ENCODE measurements at regions not wholly inside any gene's neighbourhood (a gene's known extent, or its start where the extent isn't known, plus 50 kb on each side); places are given as distances from the start of the nearest gene placed in this dataset.

- H3K4me3 ChIP-seq (ENCODE audit: low read depth, low read length) = no peak overlapping the region
- no peak overlapping the region for H3K27ac ChIP-seq
- TF ChIP-seq CTCF (IDR thresholded peaks at IDR 0.05; ENCODE audit: low read depth, low read length, missing control alignments) = no peak
- DNase-seq = peak; percentile 14
- no peaks in the 10 kb centered on the region for H3K27me3 ChIP-seq (replicated peaks)
- no peaks in the 10 kb centered on the region for H3K36me3 ChIP-seq (replicated peaks)
- in situ Hi-C loops (cut with HindIII; ENCODE audit: low pct_ligation_motif_present, low sequenced_read_pairs) = no loop called here
Measured at GRCh38 chr13:103948426-103948825, 882.2 kb upstream of the SLC10A2 start.

- Histone ChIP-seq H3K27ac (no peak overlapping the region), H3K4me3 (ENCODE audit: low read depth, low read length) (no peak overlapping the region), H3K27me3 (replicated peaks) (no peaks in the 10 kb centered on the region), H3K36me3 (replicated peaks) (no peaks in the 10 kb centered on the region)
- in situ Hi-C loops (cut with HindIII; ENCODE audit: low pct_ligation_motif_present, low sequenced_read_pairs) = no loop called here
- no peak for TF ChIP-seq CTCF (IDR thresholded peaks at IDR 0.05; ENCODE audit: low read depth, low read length, missing control alignments)
- no peak for DNase-seq
Measured at GRCh38 chr13:103945836-103946235, 879.6 kb upstream of the SLC10A2 start.

- peak; percentile 26 for DNase-seq
Measured at GRCh38 chr13:103941506-103942140, 875.4 kb upstream of the SLC10A2 start.

GRCh38 chr13:103935117-103935516, 868.9 kb upstream of the SLC10A2 start:
- TF ChIP-seq CTCF (IDR thresholded peaks at IDR 0.05; ENCODE audit: low read depth, low read length, missing control alignments) = no peak
- H3K36me3 ChIP-seq (replicated peaks) = no peaks in the 10 kb centered on the region
- H3K27ac ChIP-seq = no peak overlapping the region
- H3K27me3 ChIP-seq (replicated peaks) = no peaks in the 10 kb centered on the region
- H3K4me3 ChIP-seq (ENCODE audit: low read depth, low read length) = no peak overlapping the region
- DNase-seq = no peak
- in situ Hi-C loops (cut with HindIII; ENCODE audit: low pct_ligation_motif_present, low sequenced_read_pairs) = no loop called here

More at GRCh38 chr13:103941506-103942140, 875.4 kb upstream of the SLC10A2 start:
- Histone ChIP-seq H3K4me3 (ENCODE audit: low read depth, low read length) (no peak overlapping the region), H3K36me3 (replicated peaks) (no peaks in the 10 kb centered on the region), H3K27ac (peak overlapping the region; percentile 67), H3K27me3 (replicated peaks) (no peaks in the 10 kb centered on the region)
- in situ Hi-C loops (cut with HindIII; ENCODE audit: low pct_ligation_motif_present, low sequenced_read_pairs) = no loop called here
- no peak for TF ChIP-seq CTCF (IDR thresholded peaks at IDR 0.05; ENCODE audit: low read depth, low read length, missing control alignments)

- in situ Hi-C loops (cut with HindIII; ENCODE audit: low pct_ligation_motif_present, low sequenced_read_pairs) = no loop called here
- Histone ChIP-seq H3K27ac (no peak overlapping the region), H3K36me3 (replicated peaks) (no peaks in the 10 kb centered on the region), H3K27me3 (replicated peaks) (no peaks in the 10 kb centered on the region), H3K4me3 (ENCODE audit: low read depth, low read length) (no peak overlapping the region)
- no peak for TF ChIP-seq CTCF (IDR thresholded peaks at IDR 0.05; ENCODE audit: low read depth, low read length, missing control alignments)
- no peak for DNase-seq
Measured at GRCh38 chr13:103931885-103932284, 865.7 kb upstream of the SLC10A2 start.

- TF ChIP-seq CTCF (IDR thresholded peaks at IDR 0.05; ENCODE audit: low read depth, low read length, missing control alignments) = no peak
- in situ Hi-C loops (cut with HindIII; ENCODE audit: low pct_ligation_motif_present, low sequenced_read_pairs) = no loop called here
Measured at GRCh38 chr13:103931331-103931845, 865.2 kb upstream of the SLC10A2 start.

More at GRCh38 chr13:103931331-103931845, 865.2 kb upstream of the SLC10A2 start:
- Histone ChIP-seq H3K27ac (no peak overlapping the region), H3K27me3 (replicated peaks) (no peaks in the 10 kb centered on the region), H3K4me3 (ENCODE audit: low read depth, low read length) (no peak overlapping the region), H3K36me3 (replicated peaks) (no peaks in the 10 kb centered on the region)
- no peak for DNase-seq

All from brain microvascular endothelial cell (primary cell).